H54 (cell line): ENCODE measurements at regions not wholly inside any gene's neighbourhood (a gene's known extent, or its start where the extent isn't known, plus 50 kb on each side); places are given as distances from the start of the nearest gene placed in this dataset.

ENCODE experiments used
- DNase-seq: peaks from one replicate; pipeline ENCODE4 v3.0.0; 2011; ENCODE audit warnings: low spot score, mixed read lengths; ENCODE audit not compliant: insufficient read length
- FAIRE-seq: peaks from 3 replicates; lab custom pipeline; 2011; peaks lifted over from hg19 to GRCh38; lab: Jason Lieb, UNC
- POLR2A ChIP-seq: IDR thresholded peaks from 2 replicates; pipeline ENCODE4 v1.6.1; 2011; ENCODE audit warnings: low read depth, mild to moderate bottlenecking, low read length

GRCh38 chr1:98035602-98036002 lies 114.8 kb upstream of the DPYD start:
- FAIRE-seq (peak; percentile 91), DNase-seq (no peak)
- no peak for TF ChIP-seq POLR2A

DNA sequence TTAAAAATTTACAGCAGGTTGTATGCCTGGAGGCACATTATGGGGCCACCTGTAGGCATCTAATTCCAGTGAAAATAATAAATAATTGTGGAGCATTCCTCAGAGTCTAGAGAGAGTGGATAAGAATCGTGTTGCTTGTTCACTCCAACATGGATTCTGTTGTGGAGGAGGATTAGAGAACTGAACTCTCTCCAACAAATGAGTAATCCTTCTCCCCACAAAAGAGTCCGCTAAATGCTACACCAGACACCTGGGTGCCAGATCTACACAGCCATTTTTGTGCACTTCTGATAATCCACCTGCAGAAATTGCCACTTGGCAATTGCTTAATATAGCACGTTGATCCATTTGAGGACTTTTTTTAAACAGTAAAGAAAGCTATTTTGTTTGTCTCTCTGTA lies 113.7 kb upstream of the DPYD start:
- FAIRE-seq = peak; percentile 95
- DNase-seq = no peak

GRCh38 chr1:98032958-98033357 lies 112.1 kb upstream of the DPYD start:
- FAIRE-seq (peak; percentile 41), DNase-seq (no peak)
- TF ChIP-seq POLR2A = no peak

More for the DNA sequence above, 113.7 kb upstream of the DPYD start:
- TF ChIP-seq POLR2A = no peak

DNA sequence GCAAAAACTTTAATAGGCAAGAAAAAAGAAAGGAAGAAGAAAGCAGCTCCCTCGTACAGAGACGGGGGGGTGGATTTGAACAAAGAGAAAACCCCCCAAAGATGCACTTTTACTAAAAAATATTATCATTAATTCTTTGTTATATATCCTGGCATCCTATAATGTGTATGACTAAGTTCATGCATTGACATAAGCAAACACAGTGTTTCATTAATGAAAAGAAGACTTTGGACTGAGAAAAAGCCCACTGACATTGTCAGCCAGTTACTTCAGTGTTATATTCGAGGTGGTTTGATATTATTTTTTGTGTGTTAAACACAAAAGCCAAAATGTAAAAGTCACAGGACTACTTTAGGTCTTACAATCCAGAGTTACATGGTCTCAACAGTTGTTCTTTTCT lies 110.1 kb upstream of the DPYD start:
- no peak for FAIRE-seq
- no peak for DNase-seq
- no peak for TF ChIP-seq POLR2A

DNA sequence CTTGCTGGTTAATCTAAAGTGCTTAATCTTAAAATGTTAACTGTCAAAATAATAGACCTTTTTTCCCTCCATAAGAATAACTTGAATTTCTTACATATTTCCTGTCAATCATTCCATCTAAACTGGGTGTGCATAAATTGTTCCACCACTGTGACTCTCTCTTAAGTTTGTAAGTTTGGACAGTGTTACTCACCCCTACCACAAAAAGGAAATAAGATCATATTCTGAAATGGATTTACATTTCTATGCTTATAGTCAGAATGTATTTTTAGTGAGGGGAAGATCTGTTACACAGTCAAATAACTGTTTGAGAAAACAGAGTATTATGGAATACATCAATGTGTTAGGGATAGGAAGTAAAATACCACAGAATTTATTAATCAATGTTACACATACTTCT lies 109.6 kb upstream of the DPYD start:
- DNase-seq = no peak
- no peak for TF ChIP-seq POLR2A
- peak; percentile 97 for FAIRE-seq

DNA sequence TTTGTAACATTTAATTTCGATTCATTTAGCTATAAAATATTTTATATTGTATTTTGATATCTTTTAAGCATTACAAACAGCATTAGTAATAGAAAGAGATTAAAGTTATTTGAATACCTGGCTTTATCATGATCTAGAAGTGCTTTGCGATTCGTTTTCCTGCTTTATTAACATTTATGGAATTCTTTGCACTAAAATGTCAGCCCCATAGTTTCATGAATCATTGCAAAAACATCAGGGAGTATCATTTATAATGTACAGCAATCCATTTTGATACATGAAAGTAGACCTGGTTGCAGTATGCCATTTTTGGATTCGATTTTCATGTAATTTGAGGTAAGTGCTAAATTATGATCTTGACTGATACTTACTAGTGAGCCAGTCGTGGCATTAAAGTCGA lies 108.0 kb upstream of the DPYD start:
- no peak for DNase-seq
- peak; percentile 86 for FAIRE-seq
- no peak for TF ChIP-seq POLR2A

DNA sequence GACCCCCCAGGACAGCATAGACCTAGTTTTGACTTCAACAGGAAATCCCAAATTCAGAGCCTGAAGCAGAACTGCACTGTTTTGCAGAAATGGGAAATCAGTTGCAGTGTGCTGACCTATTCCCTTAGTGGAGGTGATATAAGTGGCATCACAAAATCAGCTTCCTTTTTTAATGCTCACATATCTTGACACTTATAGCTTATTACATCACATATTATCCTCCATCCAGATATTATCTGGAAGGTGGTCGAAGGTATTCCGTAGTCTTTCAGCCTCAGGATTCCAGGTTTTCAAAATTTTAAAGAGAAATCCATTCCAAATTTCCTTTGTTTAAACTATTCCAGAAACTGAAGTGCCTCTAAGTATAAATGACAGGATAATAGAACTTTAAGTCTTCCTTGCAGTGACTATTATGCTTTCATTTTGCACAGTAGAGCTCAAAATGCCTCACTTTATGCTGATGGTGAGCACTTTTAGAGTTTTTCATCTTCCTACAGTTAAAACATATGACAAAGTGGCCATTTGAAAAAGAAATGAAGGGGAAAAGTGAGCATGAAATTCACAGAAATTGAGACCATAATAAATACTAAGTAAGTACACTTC lies 106.4 kb upstream of the DPYD start:
- DNase-seq = no peak

GRCh38 chr1:98025858-98026257 lies 105.0 kb upstream of the DPYD start:
- no peak for TF ChIP-seq POLR2A
- FAIRE-seq = no peak
- DNase-seq = no peak

More for the DNA sequence above, 106.4 kb upstream of the DPYD start:
- FAIRE-seq = peak; percentile 81
- no peak for TF ChIP-seq POLR2A

- FAIRE-seq (no peak), DNase-seq (no peak)
- TF ChIP-seq POLR2A = no peak
Observed at GRCh38 chr1:98021126-98021525, 100.3 kb upstream of the DPYD start.

- no peak for TF ChIP-seq POLR2A
- no peak for DNase-seq
- FAIRE-seq = no peak
Observed at GRCh38 chr1:98019747-98020146, 98.9 kb upstream of the DPYD start.

DNA sequence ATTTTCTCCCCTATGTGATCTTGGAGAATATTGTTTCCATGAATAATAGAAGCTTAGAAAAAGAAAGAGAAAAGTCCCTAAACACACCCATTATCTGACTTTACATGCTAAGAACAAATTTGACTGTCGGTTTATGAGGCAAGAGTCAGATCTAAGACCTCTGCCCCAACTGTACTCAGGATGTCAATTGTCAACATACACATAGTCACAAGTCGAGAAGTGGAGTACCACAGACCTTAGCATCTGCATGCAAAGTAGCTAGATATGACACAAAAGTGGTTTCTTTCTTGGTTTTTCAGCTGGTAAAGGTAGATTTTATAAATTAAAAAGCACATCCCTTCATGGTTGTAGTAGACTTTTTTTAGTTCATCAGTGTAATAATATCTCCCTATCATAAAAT lies 97.2 kb upstream of the DPYD start:
- no peak for TF ChIP-seq POLR2A
- DNase-seq = no peak
- FAIRE-seq = no peak

- FAIRE-seq = no peak
- no peak for TF ChIP-seq POLR2A
- DNase-seq = no peak
Observed at GRCh38 chr1:98017184-98017583, 96.3 kb upstream of the DPYD start.

GRCh38 chr1:98008373-98008772 lies 87.5 kb upstream of the DPYD start:
- peak; percentile 78 for FAIRE-seq
- no peak for DNase-seq
- no peak for TF ChIP-seq POLR2A

DNA sequence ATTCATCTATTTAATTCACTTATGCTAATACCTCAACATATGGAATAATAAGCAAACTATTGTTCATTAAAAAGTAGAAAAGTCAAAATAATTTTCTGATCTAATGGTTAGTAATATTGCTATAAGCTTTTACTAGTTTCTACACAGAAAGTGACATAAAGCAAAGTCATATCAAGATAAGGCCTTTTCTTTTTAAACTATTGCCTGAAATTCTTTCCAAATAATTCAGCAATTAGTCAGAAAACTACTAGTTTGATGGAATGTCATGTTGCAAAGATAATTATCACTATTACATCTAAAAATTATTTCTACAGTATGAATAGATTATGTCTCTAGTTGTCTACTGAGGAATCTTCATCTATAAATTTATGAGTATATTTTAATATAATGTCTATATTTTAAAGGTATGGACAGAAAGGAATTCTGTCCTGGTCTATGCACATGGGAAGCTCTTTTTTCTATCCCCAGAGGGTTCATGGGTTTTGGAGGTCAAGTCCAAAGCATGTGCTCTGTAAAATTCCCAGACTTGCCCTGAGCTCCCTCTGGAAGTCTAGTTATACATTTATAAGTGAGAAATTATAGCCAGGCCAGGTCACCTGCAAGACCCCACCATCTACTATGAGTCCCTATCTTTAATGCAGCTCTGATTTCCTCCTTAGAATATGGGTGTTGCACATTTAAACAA lies 84.6 kb upstream of the DPYD start:
- FAIRE-seq (no peak), DNase-seq (no peak)
- TF ChIP-seq POLR2A = no peak

DNA sequence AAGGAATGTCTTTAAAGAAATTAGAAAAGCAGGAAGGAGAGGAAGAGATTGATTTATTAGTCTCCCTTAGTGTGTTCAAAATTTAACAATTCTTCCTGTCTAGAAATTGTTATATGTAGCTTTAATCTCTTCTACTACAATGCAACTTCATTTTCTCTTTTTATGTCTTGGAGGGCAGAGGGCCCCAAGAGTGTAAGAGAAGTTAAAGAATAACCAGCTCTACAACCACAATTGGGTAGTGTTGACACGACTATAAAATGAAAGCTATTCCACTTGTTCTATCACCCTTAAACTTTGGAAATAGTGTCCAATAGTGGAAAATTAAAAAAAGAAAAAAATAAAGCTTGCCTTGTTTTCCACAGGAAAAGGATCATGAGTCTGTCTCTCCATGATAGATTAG lies 82.6 kb upstream of the DPYD start:
- no peak for TF ChIP-seq POLR2A
- FAIRE-seq (no peak), DNase-seq (no peak)

GRCh38 chr1:98002288-98002687 lies 81.5 kb upstream of the DPYD start:
- FAIRE-seq (no peak), DNase-seq (no peak)
- TF ChIP-seq POLR2A = no peak
